NCI-H524 (cell line): ENCODE measurements at regions not wholly inside any gene's neighbourhood (a gene's known extent, or its start where the extent isn't known, plus 50 kb on each side); places are given as distances from the start of the nearest gene placed in this dataset.

Experiments
- DNase-seq, 2 experiments: peaks; one replicate each; lab custom pipeline; 2025; lab: John Stamatoyannopoulos, UW

DNA sequence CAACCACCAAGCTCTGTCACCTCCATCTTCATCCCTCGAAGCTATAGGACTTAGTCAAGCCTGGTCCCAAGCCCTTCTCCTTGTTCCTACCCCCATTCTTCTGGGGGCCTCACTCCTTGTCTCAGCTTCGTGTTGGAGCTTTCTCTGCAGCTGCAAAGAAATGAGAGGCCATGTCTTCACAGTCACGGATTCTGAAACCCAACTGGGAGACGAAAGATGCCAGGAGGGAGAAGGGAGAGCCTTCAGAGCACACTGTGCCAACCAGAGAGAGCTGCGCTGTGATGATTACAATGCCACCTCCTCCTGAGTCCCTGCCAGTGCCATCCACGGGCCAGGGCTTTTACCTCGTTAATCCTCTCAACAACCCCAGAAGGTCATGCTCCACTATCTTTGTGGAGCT lies 469.3 kb downstream of the TBC1D22A start:
- no peak for DNase-seq

GRCh38 chr22:47230741-47231140 lies 468.3 kb downstream of the TBC1D22A start:
- DNase-seq: no peak

DNA sequence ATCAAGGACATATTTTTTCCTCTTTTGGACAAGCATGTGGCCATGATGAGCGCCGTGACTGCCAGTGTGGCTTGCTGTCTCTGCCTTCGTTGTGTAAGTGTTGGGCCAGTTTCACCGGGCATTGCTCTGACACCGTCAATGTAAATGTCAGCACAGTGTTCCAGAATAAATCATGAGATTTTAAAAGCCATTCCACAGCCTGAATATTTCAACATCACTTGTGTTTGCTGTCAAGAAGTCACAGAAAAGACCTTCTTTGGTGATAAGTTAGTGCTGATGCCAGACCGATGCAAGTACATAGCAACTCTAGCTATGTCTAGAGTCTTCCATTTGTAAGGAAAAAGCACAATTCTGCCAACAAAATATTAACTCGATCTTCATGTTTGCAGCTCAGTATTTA lies 467.8 kb downstream of the TBC1D22A start:
- no peak for DNase-seq

DNA sequence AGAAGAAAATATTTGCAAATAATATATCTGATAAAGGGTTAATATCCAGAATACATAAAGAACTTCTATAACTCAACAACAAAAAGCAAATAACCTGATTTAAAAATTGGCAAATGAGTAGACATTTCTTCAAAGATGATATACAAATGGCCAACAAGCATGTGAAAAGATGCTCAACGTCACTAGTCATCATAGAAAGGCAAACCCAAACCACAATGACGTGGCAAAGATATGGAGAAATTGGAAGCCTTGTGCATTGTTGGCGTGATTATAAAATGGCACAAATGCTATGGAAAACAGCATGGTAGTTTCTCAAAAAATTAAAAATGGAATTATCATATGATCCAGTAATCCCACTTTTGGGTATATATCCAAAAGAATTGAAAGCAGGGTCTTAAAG lies 466.3 kb downstream of the TBC1D22A start:
- no peak for DNase-seq

GRCh38 chr22:47225931-47226633 lies 463.6 kb downstream of the TBC1D22A start:
- DNase-seq: no peak

GRCh38 chr22:47225080-47225930 lies 462.9 kb downstream of the TBC1D22A start:
- DNase-seq: no peak
